Calu3 (cell line): ENCODE measurements at regions not wholly inside any gene's neighbourhood (a gene's known extent, or its start where the extent isn't known, plus 50 kb on each side); places are given as distances from the start of the nearest gene placed in this dataset.

Experiments used
- BruUV-seq: library from RNA; stranded (reverse); fragments of 400-500 nt; replicated peaks from 2 replicates; lab custom pipeline; 2021; lab: Mats Ljungman, UMichigan
- CTCF ChIA-PET: fragments of 300-600 bp; sonication (Branson Sonifier 250); formaldehyde crosslinking; loops from one replicate; lab custom pipeline; 2022; ENCODE audit warnings: antibody characterized with exemption; lab: Charles Lee
- DNase-seq: peaks from one replicate; pipeline ENCODE4 v3.0.0; 2022
- H3K27ac Mint-ChIP-seq: one replicate; pipeline ENCODE4 v1.8.0; 2022; ENCODE audit warnings: mixed read lengths; ENCODE audit not compliant: unreplicated experiment
- H3K27me3 Mint-ChIP-seq: one replicate; pipeline ENCODE4 v1.8.0; 2022; ENCODE audit warnings: mixed read lengths; ENCODE audit not compliant: unreplicated experiment
- H3K36me3 Mint-ChIP-seq: one replicate; pipeline ENCODE4 v1.8.0; 2022; ENCODE audit warnings: mild to moderate bottlenecking, moderate library complexity, mixed read lengths; ENCODE audit not compliant: insufficient read depth, unreplicated experiment
- H3K4me1 Mint-ChIP-seq: one replicate; pipeline ENCODE4 v1.8.0; 2022; ENCODE audit warnings: mild to moderate bottlenecking, low read depth, mixed read lengths; ENCODE audit not compliant: unreplicated experiment
- H3K4me3 Mint-ChIP-seq: one replicate; pipeline ENCODE4 v1.8.0; 2022; ENCODE audit warnings: mild to moderate bottlenecking, low read depth, moderate library complexity, mixed read lengths; ENCODE audit not compliant: unreplicated experiment
- H3K9me3 Mint-ChIP-seq: one replicate; pipeline ENCODE4 v1.8.0; 2022; ENCODE audit warnings: low read depth, mixed read lengths; ENCODE audit not compliant: unreplicated experiment
- CTCF ChIP-seq: fragments of 200-600 bp; IDR thresholded peaks from one replicate; pipeline ENCODE4 v1.8.0; 2022; ENCODE audit warnings: antibody characterized with exemption; ENCODE audit not compliant: unreplicated experiment
- intact Hi-C: fragments of 100-400 bp; cut with micrococcal nuclease; formaldehyde crosslinking; loops from one replicate; pipeline ENCODE4 v1.10.0; 2022; ENCODE audit not compliant: unreplicated experiment

DNA sequence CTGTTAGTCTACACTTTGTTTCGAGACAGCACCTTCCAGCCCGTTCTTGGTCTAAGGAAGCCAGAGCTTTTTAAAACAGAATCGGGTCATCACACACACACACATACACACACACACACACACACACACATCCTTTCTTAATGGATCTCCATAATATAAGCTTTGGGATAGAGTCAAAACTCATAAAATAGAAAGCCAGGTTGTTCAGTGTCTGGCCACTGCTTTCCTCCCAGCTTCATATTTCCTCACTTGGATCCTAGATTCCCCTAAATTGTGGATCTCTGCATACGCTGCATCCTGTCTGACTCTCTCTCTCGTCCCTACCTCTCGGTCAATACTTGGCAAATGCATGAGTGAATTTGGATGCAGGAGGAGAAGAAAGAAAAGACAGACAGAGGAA, 120.5 kb upstream of the SLC14A2 start:
- no peak for TF ChIP-seq CTCF
- Mint-ChIP-seq H3K4me1 (no peaks in the 10 kb centered on the region), H3K4me3 (no peak overlapping the region), H3K27me3 (peaks cover 83% of the 10 kb centered on the region), H3K36me3 (peaks cover 5% of the 10 kb centered on the region), H3K27ac (no peak overlapping the region), H3K9me3 (no peaks in the 10 kb centered on the region)
- no TSS peak for BruUV-seq
- intact Hi-C loops: no loop called here
- CTCF ChIA-PET: no interaction called here
- DNase-seq: no peak

DNA sequence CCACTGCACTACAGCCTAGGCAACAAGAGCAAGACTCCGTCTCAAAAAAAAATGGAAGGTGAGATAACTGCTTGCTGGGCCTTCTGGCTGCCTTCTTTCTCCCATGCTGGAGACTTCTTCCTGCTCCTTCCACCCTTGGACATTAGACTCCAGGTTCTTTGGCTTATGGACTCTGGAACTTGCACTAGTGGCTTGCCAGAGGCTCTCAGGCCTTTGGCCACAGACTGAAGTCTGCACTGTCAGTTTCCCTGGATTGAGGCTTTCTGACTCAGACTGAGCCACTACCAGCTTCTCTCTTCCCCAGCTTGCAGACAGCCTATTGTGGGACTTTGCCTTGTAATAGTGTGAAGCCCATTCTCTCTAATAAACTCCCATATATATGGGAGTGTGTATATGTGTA, 118.5 kb upstream of the SLC14A2 start:
- TF ChIP-seq CTCF: no peak
- BruUV-seq: no TSS peak
- Mint-ChIP-seq H3K9me3 (no peaks in the 10 kb centered on the region), H3K27ac (no peak overlapping the region), H3K4me1 (no peaks in the 10 kb centered on the region), H3K36me3 (peaks cover 5% of the 10 kb centered on the region), H3K27me3 (peaks cover 100% of the 10 kb centered on the region), H3K4me3 (no peak overlapping the region)
- CTCF ChIA-PET: interaction anchor here (1.3 kb wide), 1 partner anchor 124 kb away, joined by 3 read pairs; no protein-coding TSS in a partner anchor
- DNase-seq: no peak
- intact Hi-C loops: no loop called here

DNA sequence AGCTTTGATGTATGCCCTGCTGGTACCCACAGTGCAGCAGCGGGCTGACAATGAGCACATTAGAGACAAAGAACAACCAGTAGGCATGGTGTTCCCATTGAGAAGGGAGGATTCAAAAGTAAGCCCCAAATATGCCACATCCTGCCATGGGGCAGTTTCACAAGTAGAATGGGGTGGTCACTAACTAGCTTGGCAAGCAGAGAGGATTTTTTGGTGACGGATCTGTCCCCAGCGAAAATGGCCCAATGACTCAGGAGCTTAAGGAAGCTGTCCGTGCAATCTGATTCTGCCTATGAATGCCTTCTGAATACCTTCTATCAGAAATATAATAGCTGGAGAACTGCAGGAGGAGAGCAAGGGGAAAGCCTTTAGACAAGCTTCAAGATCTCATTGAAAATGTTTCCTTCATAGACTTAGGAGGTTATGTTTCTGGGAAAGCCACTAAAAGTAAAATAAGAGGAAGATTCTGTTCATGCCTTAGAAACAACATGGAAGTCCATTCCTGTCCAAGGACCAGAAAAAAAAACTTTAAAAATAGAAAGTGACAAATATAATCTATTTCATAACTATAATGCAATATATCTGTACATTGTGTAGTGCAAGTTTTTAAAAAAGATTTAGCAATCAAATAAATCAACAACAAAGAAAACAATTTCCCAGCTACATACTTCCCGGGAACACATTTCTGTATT, 117.5 kb upstream of the SLC14A2 start:
- no peak for DNase-seq
- Mint-ChIP-seq H3K36me3 (peaks cover 5% of the 10 kb centered on the region), H3K9me3 (no peaks in the 10 kb centered on the region), H3K27ac (no peak overlapping the region), H3K4me3 (no peak overlapping the region), H3K27me3 (peaks cover 100% of the 10 kb centered on the region), H3K4me1 (no peaks in the 10 kb centered on the region)
- TF ChIP-seq CTCF: no peak
- intact Hi-C loops: no loop called here
- CTCF ChIA-PET: interaction anchor here (1.3 kb wide), 1 partner anchor 123 kb away, joined by 3 read pairs; no protein-coding TSS in a partner anchor
- no TSS peak for BruUV-seq

DNA sequence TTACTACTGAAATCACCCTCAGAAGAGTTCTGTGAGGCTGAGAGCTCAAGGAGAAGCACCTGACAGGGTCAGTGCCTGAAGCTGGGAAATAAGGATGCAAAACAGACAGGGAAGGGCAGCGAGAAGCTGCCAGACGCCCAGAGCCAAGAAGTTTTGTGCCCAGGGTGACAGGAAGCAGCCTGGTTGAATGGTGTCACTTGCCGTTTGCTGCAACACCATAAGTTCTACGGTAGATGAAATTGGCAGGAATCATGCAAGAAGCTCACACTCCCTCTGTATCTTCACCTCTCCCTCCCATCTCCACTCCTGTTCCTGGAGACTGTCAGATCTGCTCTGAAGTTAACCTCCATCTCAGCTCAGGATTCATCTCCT, 117.0 kb upstream of the SLC14A2 start:
- DNase-seq: no peak
- H3K4me3 Mint-ChIP-seq: no peak overlapping the region
- peaks cover 100% of the 10 kb centered on the region for H3K27me3 Mint-ChIP-seq
- H3K27ac Mint-ChIP-seq: no peak overlapping the region
- peaks cover 5% of the 10 kb centered on the region for H3K36me3 Mint-ChIP-seq
- no peaks in the 10 kb centered on the region for H3K4me1 Mint-ChIP-seq
- intact Hi-C loops: no loop called here
- H3K9me3 Mint-ChIP-seq: no peaks in the 10 kb centered on the region
- TF ChIP-seq CTCF: no peak
- CTCF ChIA-PET: no interaction called here
- BruUV-seq: no TSS peak
